AG04450 (cell line): ENCODE measurements at regions not wholly inside any gene's neighbourhood (a gene's known extent, or its start where the extent isn't known, plus 50 kb on each side); places are given as distances from the start of the nearest gene placed in this dataset.

Source experiments
- CTCF ChIA-PET: fragments of 300-600, 350-600 bp; formaldehyde crosslinking; extraction: SDS; loops from one replicate; lab custom pipeline; 2022; ENCODE audit warnings: antibody characterized with exemption, inconsistent platforms; lab: Charles Lee
- POLR2A ChIA-PET: fragments of 350-600 bp; formaldehyde crosslinking; extraction: SDS; loops from one replicate; lab custom pipeline; 2021; ENCODE audit warnings: antibody characterized with exemption, inconsistent platforms; lab: Yijun Ruan, JAX
- DNase-seq: peaks from one replicate; pipeline ENCODE4 v3.0.0-alpha.2; 2011; ENCODE audit warnings: low read depth, low spot score
- H3K27ac ChIP-seq: one replicate; pipeline ENCODE4 v1.5.1; 2012; ENCODE audit warnings: low read depth, low read length, control low read depth
- H3K27me3 ChIP-seq: one replicate; pipeline ENCODE4 v1.6.0; 2012; ENCODE audit warnings: low read length; ENCODE audit not compliant: control insufficient read depth, insufficient read depth
- H3K4me3 ChIP-seq: 2 replicates; pipeline ENCODE4 v1.5.1; 2011; ENCODE audit warnings: mild to moderate bottlenecking, low read depth, low read length, control low read depth
- H3K9me3 ChIP-seq: 2 replicates; pipeline ENCODE4 v1.5.1; 2012; ENCODE audit warnings: low read length; ENCODE audit not compliant: control insufficient read depth, insufficient read depth
- TF ChIP-seq, protein P1 (sequence below): IDR thresholded peaks from 2 replicates; pipeline ENCODE4 v1.5.1; 2011; ENCODE audit warnings: low read depth, low read length, control low read depth, inconsistent platforms

DNA sequence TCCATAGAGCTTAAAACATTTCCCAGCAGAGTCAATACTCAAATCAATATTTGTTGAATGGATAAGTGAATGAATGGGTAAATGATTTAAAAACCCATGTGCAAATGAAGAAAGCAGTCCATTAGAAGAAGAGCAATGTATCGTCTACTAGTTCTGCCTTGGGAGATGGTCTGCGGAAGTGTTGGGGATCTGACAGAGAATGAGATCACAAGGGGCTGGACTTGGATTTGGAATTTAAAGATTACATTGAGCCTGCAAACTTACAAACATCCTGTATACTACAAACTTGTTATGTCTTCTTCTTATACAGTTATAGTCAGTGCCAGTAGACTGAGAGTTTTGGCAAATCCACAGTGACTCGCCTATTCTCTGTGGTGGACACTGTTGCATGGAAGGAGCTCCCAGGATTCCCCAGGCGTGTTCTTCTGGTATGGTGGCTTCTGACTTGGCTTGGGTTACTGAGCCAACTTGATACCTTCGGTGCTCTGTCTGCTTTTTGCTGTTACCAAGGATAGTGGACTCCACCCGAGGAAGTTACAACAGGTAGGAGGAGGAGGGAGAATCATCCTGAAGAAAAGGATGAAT is 163.3 kb upstream of the SERPINE2 start:
- Histone ChIP-seq H3K4me3 (no peak overlapping the region), H3K27me3 (peaks cover 7% of the 10 kb centered on the region), H3K27ac (no peak overlapping the region), H3K9me3 (no peaks in the 10 kb centered on the region)
- DNase-seq, result no peak
- POLR2A ChIA-PET, result interaction anchor here (0.7 kb wide), 1 partner anchor 428 kb away, joined by 3 read pairs; no protein-coding TSS in a partner anchor
- TF ChIP-seq, protein P1, sequence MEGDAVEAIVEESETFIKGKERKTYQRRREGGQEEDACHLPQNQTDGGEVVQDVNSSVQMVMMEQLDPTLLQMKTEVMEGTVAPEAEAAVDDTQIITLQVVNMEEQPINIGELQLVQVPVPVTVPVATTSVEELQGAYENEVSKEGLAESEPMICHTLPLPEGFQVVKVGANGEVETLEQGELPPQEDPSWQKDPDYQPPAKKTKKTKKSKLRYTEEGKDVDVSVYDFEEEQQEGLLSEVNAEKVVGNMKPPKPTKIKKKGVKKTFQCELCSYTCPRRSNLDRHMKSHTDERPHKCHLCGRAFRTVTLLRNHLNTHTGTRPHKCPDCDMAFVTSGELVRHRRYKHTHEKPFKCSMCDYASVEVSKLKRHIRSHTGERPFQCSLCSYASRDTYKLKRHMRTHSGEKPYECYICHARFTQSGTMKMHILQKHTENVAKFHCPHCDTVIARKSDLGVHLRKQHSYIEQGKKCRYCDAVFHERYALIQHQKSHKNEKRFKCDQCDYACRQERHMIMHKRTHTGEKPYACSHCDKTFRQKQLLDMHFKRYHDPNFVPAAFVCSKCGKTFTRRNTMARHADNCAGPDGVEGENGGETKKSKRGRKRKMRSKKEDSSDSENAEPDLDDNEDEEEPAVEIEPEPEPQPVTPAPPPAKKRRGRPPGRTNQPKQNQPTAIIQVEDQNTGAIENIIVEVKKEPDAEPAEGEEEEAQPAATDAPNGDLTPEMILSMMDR, result no peak
- CTCF ChIA-PET, result interaction anchor here (1.0 kb wide), 1 partner anchor 209 kb away, joined by 4 read pairs; no protein-coding TSS in a partner anchor

DNA sequence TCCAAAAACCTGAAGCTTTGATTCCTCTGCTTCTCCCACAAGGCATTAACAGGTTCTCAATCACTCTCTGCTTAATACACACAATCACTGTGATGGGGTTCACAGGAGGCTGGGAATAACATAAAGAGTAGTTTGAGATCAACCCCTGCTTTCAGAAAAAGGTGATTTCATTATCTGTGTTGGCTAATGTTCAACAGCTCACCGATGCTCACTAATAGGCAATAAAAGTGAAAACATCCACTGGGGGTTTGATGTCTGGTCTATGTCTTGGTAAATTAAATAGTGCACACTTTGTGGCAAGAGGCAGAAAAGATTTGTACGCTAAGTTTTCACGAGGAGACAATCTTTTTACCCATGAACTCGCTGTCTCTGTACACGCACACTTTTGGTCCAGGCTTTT is 159.3 kb upstream of the SERPINE2 start:
- Histone ChIP-seq H3K27me3 (no peaks in the 10 kb centered on the region), H3K9me3 (no peaks in the 10 kb centered on the region; the same call in 1 of the 2 replicates), H3K4me3 (no peak overlapping the region), H3K27ac (no peak overlapping the region)
- POLR2A ChIA-PET, result no interaction called here
- TF ChIP-seq, protein P1, result no peak
- no peak for DNase-seq
- CTCF ChIA-PET, result no interaction called here

DNA sequence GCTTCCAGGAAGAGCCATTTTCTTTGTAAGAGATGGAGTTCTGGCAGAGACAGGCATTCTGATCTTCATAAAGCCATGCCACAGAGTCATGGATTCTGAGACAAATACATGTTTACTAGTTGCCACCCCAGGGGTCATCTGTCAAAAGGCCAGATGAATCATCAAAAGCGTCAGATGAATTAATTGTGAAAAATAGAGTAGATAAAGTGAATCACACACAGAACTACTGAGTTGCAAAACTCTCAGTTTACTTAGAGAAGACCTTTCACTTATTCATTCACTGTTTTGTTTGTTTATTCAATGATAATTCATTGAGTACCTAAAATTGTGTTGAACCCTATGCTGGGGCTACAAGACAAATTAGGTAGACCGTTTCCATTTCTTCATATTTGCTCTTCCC is 157.7 kb upstream of the SERPINE2 start:
- no peak for DNase-seq
- ChIA-PET CTCF (interaction anchor here (0.6 kb wide), 1 partner anchor 173 kb away, joined by 3 read pairs; no protein-coding TSS in a partner anchor), POLR2A (no interaction called here)
- TF ChIP-seq, protein P1, result no peak
- H3K27me3 ChIP-seq, result no peaks in the 10 kb centered on the region
- H3K27ac ChIP-seq, result no peak overlapping the region
- H3K4me3 ChIP-seq, result no peak overlapping the region
- peaks cover 3% of the 10 kb centered on the region; the same call in 1 of the 2 replicates for H3K9me3 ChIP-seq

DNA sequence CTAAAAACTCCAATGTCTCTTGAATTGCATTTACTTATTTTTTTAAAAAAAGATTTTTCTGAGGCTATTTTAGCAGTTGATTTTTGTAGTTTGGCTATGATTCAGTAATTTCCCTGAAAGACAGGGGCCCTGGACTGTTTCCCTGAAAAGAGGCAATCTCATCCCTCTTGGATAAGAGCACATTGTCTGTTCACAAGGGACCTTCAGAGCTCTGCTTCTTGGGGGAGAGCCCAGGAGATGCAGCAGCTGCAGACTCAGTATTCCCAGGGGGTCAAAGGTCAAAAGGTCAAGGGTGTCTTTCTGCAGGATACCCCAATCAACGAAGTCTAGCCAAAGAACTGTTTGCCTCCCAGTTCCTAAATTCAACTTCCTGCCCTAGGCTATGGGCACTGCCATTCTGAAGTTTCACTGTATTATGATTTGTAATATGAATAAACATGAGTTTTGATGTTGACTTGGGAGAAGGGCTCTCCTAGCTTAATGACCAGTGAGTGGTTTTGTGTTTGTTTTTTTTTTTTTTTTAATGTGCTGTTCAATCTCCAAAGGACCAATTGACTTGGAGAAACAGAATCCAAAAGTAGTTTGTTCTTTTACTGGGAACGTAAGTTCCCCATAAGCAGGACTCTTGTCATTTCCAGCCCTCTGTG is 157.0 kb upstream of the SERPINE2 start:
- no peak overlapping the region for H3K27ac ChIP-seq
- TF ChIP-seq, protein P1, result no peak
- CTCF ChIA-PET, result interaction anchor here (0.6 to 1.1 kb wide), 3 partner anchors 86 to 173 kb away, joined by 3 read pairs; no protein-coding TSS in a partner anchor
- no peaks in the 10 kb centered on the region for H3K27me3 ChIP-seq
- POLR2A ChIA-PET, result no interaction called here
- peaks cover 3% of the 10 kb centered on the region; the same call in 1 of the 2 replicates for H3K9me3 ChIP-seq
- DNase-seq, result no peak
- H3K4me3 ChIP-seq, result no peak overlapping the region

DNA sequence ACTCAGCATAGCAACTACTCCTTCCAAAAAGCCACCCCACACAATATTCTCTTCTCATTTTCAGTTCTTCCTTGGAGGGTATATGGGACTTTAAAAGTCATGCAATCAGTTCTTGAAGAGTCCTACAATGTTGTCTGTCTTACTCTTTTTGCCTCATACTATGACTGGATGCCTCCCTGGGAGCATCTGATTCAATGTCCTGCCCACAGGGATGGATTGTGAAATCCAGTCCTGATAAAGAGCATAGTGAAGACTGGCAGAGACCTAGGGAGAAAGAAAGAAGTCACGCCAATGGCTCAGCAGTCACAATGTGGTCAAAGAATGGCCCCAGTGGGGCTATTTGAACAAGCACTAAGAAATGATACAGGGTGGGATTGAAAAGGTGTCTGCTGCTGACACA is 155.1 kb upstream of the SERPINE2 start:
- Histone ChIP-seq H3K9me3 (peaks cover 3% of the 10 kb centered on the region; the same call in 1 of the 2 replicates), H3K27me3 (no peaks in the 10 kb centered on the region), H3K27ac (no peak overlapping the region), H3K4me3 (no peak overlapping the region)
- ChIA-PET CTCF (no interaction called here), POLR2A (no interaction called here)
- TF ChIP-seq, protein P1, result no peak
- no peak for DNase-seq
